DOHH2 (cell line): ENCODE measurements at regions not wholly inside any gene's neighbourhood (a gene's known extent, or its start where the extent isn't known, plus 50 kb on each side); places are given as distances from the start of the nearest gene placed in this dataset.

Experiments
- H3F3A ChIP-seq: fragments of 200-600 bp; sonication (generic), shearing (Covaris generic); 2 replicates; pipeline ENCODE4 v1.6.0; 2016; ENCODE audit warnings: antibody characterized with exemption, mild to moderate bottlenecking; ENCODE audit not compliant: control insufficient read depth, insufficient read depth
- H3K27ac ChIP-seq: fragments of 200-600 bp; sonication (generic); 2 replicates; pipeline ENCODE4 v1.5.1; 2014; ENCODE audit warnings: low read depth, mild to moderate bottlenecking, low read length, moderate library complexity
- H3K27me3 ChIP-seq: fragments of 200-600 bp; sonication (generic); 2 replicates; pipeline ENCODE4 v1.6.1; 2014; ENCODE audit warnings: mild to moderate bottlenecking, low read length, mixed read lengths; ENCODE audit not compliant: control insufficient read depth
- H3K36me3 ChIP-seq: fragments of 200-600 bp; sonication (generic); 2 replicates; pipeline ENCODE4 v1.6.1; 2014; ENCODE audit warnings: mild to moderate bottlenecking, low read length, moderate library complexity, mixed read lengths; ENCODE audit not compliant: control insufficient read depth
- H3K4me1 ChIP-seq: fragments of 200-600 bp; sonication (generic); 2 replicates; pipeline ENCODE4 v1.6.1; 2014; ENCODE audit warnings: mild to moderate bottlenecking, low read length, mixed read lengths; ENCODE audit not compliant: control insufficient read depth
- H3K4me2 ChIP-seq: fragments of 200-600 bp; sonication (generic); 2 replicates; pipeline ENCODE4 v1.6.0; 2014; ENCODE audit warnings: mild to moderate bottlenecking, low read length, moderate library complexity
- H3K4me3 ChIP-seq: fragments of 200-600 bp; sonication (generic); 2 replicates; pipeline ENCODE4 v1.5.1; 2014; ENCODE audit warnings: mild to moderate bottlenecking, low read length, mixed read lengths
- H3K79me2 ChIP-seq: fragments of 200-600 bp; sonication (generic); 2 replicates; pipeline ENCODE4 v1.6.1; 2014; ENCODE audit warnings: mild to moderate bottlenecking, low read length, mixed read lengths; ENCODE audit not compliant: control insufficient read depth
- H3K9me2 ChIP-seq: fragments of 200-600 bp; sonication (generic); replicated peaks from 2 replicates; pipeline ENCODE4 v1.6.1; 2014; ENCODE audit warnings: mild to moderate bottlenecking, low read length, mixed read lengths; ENCODE audit not compliant: control insufficient read depth
- H3K9me3 ChIP-seq: fragments of 200-600 bp; sonication (generic); 2 replicates; pipeline ENCODE4 v1.6.1; 2014; ENCODE audit warnings: antibody characterized with exemption, low read length, mixed read lengths; ENCODE audit not compliant: control insufficient read depth, insufficient read depth
- H4K20me1 ChIP-seq: fragments of 200-600 bp; sonication (generic); 2 replicates; pipeline ENCODE4 v1.6.0; 2014; ENCODE audit warnings: low read depth, mild to moderate bottlenecking, antibody characterized with exemption, low read length, moderate library complexity; ENCODE audit not compliant: control insufficient read depth, insufficient read depth
- EZH2phosphoT487 ChIP-seq: fragments of 200-600 bp; sonication (generic); IDR thresholded peaks from 2 replicates; pipeline ENCODE4 v1.6.1; 2017; ENCODE audit warnings: borderline replicate concordance, mild to moderate bottlenecking, antibody characterized with exemption, low read length, moderate library complexity, mixed read lengths
- TF ChIP-seq, protein P1 (sequence below): fragments of 200-600 bp; sonication (generic); IDR thresholded peaks from one replicate; pipeline ENCODE4 v1.5.1; 2014; ENCODE audit warnings: antibody characterized with exemption, mild to moderate bottlenecking, low read depth, low read length; ENCODE audit not compliant: poor library complexity, severe bottlenecking

DNA sequence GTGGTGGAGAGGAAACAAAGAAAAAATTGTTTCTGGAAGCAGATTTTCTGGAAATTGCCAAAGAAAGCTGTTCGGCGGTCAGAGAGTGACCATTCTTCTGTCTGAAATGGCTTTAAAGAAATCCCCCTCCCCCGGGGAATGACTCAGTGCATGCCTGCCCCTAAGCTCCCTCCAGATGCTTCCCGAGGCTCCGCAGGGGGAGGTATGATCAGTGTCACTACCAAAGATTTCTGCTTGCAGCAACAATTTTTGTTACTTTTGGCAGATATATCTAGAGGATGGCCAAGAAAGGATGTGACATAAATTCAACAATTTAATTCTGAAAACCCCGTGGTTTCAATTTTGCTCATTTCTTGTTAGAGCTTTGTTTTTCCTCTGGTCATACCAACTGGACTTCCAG is 163.9 kb downstream of the JCAD start:
- Histone ChIP-seq H3K27ac (no peak overlapping the region), H3K36me3 (no peaks in the 10 kb centered on the region), H4K20me1 (no peaks in the 10 kb centered on the region), H3K4me1 (no peaks in the 10 kb centered on the region), H3K79me2 (no peaks in the 10 kb centered on the region), H3K4me3 (no peak overlapping the region), H3K9me2 (no peaks in the 10 kb centered on the region), H3K4me2 (no peak overlapping the region), H3F3A (no peaks in the 10 kb centered on the region), H3K27me3 (no peaks in the 10 kb centered on the region), H3K9me3 (no peaks in the 10 kb centered on the region)
- TF ChIP-seq, protein P1, sequence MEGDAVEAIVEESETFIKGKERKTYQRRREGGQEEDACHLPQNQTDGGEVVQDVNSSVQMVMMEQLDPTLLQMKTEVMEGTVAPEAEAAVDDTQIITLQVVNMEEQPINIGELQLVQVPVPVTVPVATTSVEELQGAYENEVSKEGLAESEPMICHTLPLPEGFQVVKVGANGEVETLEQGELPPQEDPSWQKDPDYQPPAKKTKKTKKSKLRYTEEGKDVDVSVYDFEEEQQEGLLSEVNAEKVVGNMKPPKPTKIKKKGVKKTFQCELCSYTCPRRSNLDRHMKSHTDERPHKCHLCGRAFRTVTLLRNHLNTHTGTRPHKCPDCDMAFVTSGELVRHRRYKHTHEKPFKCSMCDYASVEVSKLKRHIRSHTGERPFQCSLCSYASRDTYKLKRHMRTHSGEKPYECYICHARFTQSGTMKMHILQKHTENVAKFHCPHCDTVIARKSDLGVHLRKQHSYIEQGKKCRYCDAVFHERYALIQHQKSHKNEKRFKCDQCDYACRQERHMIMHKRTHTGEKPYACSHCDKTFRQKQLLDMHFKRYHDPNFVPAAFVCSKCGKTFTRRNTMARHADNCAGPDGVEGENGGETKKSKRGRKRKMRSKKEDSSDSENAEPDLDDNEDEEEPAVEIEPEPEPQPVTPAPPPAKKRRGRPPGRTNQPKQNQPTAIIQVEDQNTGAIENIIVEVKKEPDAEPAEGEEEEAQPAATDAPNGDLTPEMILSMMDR, result no peak
- no peak for TF ChIP-seq EZH2phosphoT487

DNA sequence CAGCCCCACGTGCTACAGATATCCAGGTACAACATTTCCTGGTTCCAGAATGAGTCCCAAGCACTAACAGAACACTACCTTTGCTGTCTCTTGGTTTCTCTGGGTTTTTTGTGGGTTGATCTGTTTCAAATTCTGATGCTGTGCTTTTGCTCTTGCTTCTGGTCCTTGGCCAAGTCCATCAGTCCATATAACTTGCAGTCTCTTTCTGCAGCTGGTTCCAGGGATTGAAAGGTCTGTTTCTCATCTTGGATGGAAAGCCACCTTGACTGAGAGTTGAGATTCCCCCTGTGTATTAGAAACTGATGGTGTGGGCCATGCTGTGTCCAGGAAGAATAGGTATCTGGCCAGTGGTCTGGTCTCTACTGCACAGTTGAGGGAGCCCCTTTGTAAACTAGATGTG is 171.1 kb downstream of the JCAD start:
- no peak overlapping the region for H3K4me3 ChIP-seq
- H3K36me3 ChIP-seq, result no peaks in the 10 kb centered on the region
- H3F3A ChIP-seq, result no peaks in the 10 kb centered on the region
- H3K9me3 ChIP-seq, result no peaks in the 10 kb centered on the region
- no peak overlapping the region for H3K4me2 ChIP-seq
- H3K27ac ChIP-seq, result no peak overlapping the region
- H3K4me1 ChIP-seq, result no peaks in the 10 kb centered on the region
- no peaks in the 10 kb centered on the region for H3K27me3 ChIP-seq
- no peaks in the 10 kb centered on the region for H3K9me2 ChIP-seq
- TF ChIP-seq, protein P1, result no peak
- TF ChIP-seq EZH2phosphoT487, result no peak
- no peaks in the 10 kb centered on the region for H3K79me2 ChIP-seq
- H4K20me1 ChIP-seq, result no peaks in the 10 kb centered on the region

DNA sequence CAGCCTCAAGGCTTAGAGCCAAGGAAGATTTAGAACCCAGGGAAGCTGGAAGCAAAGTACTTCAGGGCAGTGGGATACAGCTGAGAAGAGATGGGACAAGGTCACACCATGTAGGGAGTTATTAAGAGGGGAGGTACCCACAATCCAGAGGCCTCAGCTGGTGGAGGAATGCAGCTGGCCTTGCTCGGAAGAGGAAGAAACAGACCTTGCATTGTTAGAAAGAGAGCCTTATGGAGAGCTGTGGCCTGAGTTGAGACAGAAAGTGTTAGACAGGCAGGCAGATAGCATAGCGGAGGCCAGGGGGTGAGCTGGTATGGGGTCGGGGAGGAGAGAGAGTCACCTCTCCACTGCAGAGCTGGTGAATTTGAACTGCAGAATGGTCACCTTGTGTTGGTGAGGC is 173.1 kb downstream of the JCAD start:
- H3K4me3 ChIP-seq, result no peak overlapping the region
- TF ChIP-seq, protein P1, result no peak
- no peak for TF ChIP-seq EZH2phosphoT487
- H3K9me3 ChIP-seq, result no peaks in the 10 kb centered on the region
- H3K4me1 ChIP-seq, result no peaks in the 10 kb centered on the region
- no peaks in the 10 kb centered on the region for H4K20me1 ChIP-seq
- H3K4me2 ChIP-seq, result no peak overlapping the region
- no peak overlapping the region for H3K27ac ChIP-seq
- H3K27me3 ChIP-seq, result no peaks in the 10 kb centered on the region
- H3K9me2 ChIP-seq, result no peaks in the 10 kb centered on the region
- H3K79me2 ChIP-seq, result no peaks in the 10 kb centered on the region
- H3K36me3 ChIP-seq, result no peaks in the 10 kb centered on the region
- H3F3A ChIP-seq, result no peaks in the 10 kb centered on the region

DNA sequence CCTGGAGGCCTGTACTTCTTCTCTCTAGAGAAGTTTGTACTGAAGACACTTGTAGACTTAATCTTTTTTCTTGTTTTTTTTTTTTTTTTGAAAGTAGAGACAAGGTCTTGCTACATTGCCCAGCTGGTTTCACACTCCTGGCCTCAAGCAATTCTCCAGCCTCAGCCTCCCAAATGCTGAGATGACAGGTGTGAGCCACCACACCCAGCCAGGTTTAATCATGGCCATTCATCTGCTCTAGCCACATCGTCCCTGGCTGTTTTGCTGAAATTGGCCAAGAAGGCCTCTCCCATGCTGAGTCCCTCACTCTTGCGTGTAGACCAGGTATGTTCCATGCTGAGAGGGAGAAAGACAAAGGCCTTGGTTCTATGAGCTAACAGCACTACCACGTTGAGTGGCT is 176.2 kb downstream of the JCAD start:
- H3K4me1 ChIP-seq, result no peaks in the 10 kb centered on the region
- no peaks in the 10 kb centered on the region for H3K79me2 ChIP-seq
- no peak overlapping the region for H3K4me2 ChIP-seq
- no peak overlapping the region for H3K4me3 ChIP-seq
- H4K20me1 ChIP-seq, result no peaks in the 10 kb centered on the region
- H3K27ac ChIP-seq, result no peak overlapping the region
- no peaks in the 10 kb centered on the region for H3K9me3 ChIP-seq
- TF ChIP-seq, protein P1, result no peak
- TF ChIP-seq EZH2phosphoT487, result no peak
- H3K36me3 ChIP-seq, result no peaks in the 10 kb centered on the region
- H3K9me2 ChIP-seq, result no peaks in the 10 kb centered on the region
- no peaks in the 10 kb centered on the region for H3F3A ChIP-seq
- H3K27me3 ChIP-seq, result no peaks in the 10 kb centered on the region
